ENCODE measurements at regions not wholly inside any gene's neighbourhood (a gene's known extent, or its start where the extent isn't known, plus 50 kb on each side); places are given as distances from the start of the nearest gene placed in this dataset.

DNA sequence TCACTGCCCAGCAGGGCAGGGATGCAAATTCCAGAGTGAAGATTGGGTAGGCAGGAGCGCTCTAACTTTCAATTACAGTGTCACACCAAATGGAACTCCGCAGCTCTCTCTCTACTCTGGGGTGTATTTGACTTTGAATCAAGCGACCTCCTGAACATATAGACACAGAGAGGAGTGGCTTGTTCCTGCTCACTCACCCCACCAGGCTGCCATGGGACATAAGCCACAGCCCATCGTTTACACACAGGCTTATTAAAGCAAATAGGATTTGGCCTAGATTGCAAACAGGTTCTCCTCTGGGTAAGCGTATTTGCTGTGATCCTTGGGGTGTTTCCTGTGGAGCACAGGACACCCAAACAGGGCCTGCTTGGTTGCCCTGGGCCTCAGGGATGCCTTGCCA lies 281.6 kb upstream of the CCL2 start:
- TF ChIP-seq CTCF (IDR thresholded peaks at IDR 0.05) (no peak), POLR2A (IDR thresholded peaks at IDR 0.05) (no peak)
